ENCODE measurements at regions not wholly inside any gene's neighbourhood (a gene's known extent, or its start where the extent isn't known, plus 50 kb on each side); places are given as distances from the start of the nearest gene placed in this dataset.

DNA sequence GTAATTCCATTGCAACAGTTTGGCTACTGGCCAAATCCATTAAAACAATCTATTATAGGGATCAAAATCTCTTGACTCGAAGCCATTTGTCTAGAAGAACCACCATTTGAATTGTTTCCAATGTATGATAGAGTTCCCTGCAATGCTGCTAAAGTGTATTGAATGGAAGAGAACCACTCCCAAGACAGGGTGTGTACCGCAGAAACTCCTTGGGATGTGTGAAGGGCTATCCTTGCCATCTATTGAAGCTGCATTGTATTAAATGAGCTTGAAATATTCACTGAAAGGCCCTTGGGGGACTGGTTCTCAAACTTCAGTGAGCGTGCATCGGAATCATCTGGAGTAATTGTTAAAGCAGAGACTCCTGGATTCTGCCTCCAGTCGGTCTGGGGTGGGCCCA is 260.4 kb upstream of the MEIS1 start:
- Histone ChIP-seq H3K79me2 (ENCODE audit: insufficient read depth, low read length) (no peaks in the 10 kb centered on the region), H3K27ac (ENCODE audit: low read depth, low read length) (no peak overlapping the region), H4K20me1 (ENCODE audit: insufficient read depth, low read length) (no peaks in the 10 kb centered on the region), H3K36me3 (ENCODE audit: insufficient read depth, low read length) (no peaks in the 10 kb centered on the region), H3K9me3 (ENCODE audit: low read depth, low read length) (no peaks in the 10 kb centered on the region), H3K4me2 (ENCODE audit: insufficient read depth, low read length) (no peak overlapping the region), H3K27me3 (ENCODE audit: insufficient read depth, low read length) (no peaks in the 10 kb centered on the region), H2AFZ (ENCODE audit: low read length) (no peak overlapping the region), H3K4me1 (ENCODE audit: insufficient read depth, low read length) (no peaks in the 10 kb centered on the region), H3K4me3 (ENCODE audit: insufficient read depth, low read length) (no peak overlapping the region)
- TF ChIP-seq, protein P1, sequence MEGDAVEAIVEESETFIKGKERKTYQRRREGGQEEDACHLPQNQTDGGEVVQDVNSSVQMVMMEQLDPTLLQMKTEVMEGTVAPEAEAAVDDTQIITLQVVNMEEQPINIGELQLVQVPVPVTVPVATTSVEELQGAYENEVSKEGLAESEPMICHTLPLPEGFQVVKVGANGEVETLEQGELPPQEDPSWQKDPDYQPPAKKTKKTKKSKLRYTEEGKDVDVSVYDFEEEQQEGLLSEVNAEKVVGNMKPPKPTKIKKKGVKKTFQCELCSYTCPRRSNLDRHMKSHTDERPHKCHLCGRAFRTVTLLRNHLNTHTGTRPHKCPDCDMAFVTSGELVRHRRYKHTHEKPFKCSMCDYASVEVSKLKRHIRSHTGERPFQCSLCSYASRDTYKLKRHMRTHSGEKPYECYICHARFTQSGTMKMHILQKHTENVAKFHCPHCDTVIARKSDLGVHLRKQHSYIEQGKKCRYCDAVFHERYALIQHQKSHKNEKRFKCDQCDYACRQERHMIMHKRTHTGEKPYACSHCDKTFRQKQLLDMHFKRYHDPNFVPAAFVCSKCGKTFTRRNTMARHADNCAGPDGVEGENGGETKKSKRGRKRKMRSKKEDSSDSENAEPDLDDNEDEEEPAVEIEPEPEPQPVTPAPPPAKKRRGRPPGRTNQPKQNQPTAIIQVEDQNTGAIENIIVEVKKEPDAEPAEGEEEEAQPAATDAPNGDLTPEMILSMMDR (IDR thresholded peaks at IDR 0.05; ENCODE audit: extremely low read depth, low read depth, low read length), result no peak
- no peak for DNase-seq (ENCODE audit: insufficient read length, low spot score, missing footprints)

DNA sequence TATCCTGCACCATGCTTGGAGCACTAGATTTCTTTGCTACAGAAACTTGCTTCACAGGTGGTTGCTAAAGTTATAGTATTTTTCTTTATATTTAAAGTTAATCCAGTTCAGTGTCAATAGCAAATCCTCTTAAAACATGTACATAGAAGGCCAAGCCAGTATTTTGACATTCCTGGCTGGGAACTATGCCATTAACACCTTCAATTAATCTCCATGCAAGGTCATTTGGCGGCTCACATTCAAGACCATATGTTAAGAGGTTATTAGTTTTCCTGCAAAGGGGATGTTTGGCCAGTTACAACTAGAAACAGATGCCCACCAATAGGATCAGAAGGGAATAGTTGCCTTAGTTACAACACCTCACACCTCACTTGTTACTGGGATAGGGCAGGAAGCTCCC is 261.3 kb upstream of the MEIS1 start:
- Histone ChIP-seq H2AFZ (ENCODE audit: low read length) (no peak overlapping the region), H3K27me3 (ENCODE audit: insufficient read depth, low read length) (no peaks in the 10 kb centered on the region), H3K9me3 (ENCODE audit: low read depth, low read length) (no peaks in the 10 kb centered on the region), H3K4me2 (ENCODE audit: insufficient read depth, low read length) (no peak overlapping the region), H3K36me3 (ENCODE audit: insufficient read depth, low read length) (no peaks in the 10 kb centered on the region), H3K4me3 (ENCODE audit: insufficient read depth, low read length) (no peak overlapping the region), H3K4me1 (ENCODE audit: insufficient read depth, low read length) (no peaks in the 10 kb centered on the region), H4K20me1 (ENCODE audit: insufficient read depth, low read length) (no peaks in the 10 kb centered on the region), H3K27ac (ENCODE audit: low read depth, low read length) (no peak overlapping the region), H3K79me2 (ENCODE audit: insufficient read depth, low read length) (no peaks in the 10 kb centered on the region)
- TF ChIP-seq, protein P1 (IDR thresholded peaks at IDR 0.05; ENCODE audit: extremely low read depth, low read depth, low read length), result no peak
- DNase-seq (ENCODE audit: insufficient read length, low spot score, missing footprints), result no peak

DNA sequence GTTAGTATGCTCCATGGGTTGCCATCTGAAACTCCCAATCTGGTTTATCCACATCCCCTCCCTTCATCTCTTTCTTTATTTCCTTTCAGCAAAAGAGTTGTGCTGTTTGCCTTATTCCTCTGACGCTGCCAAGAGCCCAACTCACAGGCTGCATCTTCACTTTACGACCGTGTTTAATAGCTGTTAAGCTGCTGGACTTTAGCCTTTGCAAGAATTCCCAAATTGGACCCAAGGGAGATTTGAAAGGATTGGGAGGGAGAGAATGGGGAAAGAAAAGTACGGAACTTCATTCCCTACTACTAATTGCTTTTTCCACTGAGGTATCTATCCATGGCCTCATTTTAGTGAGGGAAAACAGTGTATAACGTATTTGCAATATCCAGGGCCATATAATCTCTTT is 263.4 kb upstream of the MEIS1 start:
- no peaks in the 10 kb centered on the region for H3K36me3 ChIP-seq (ENCODE audit: insufficient read depth, low read length)
- no peak overlapping the region for H3K4me2 ChIP-seq (ENCODE audit: insufficient read depth, low read length)
- H3K4me3 ChIP-seq (ENCODE audit: insufficient read depth, low read length), result no peak overlapping the region
- no peaks in the 10 kb centered on the region for H3K27me3 ChIP-seq (ENCODE audit: insufficient read depth, low read length)
- no peaks in the 10 kb centered on the region for H3K79me2 ChIP-seq (ENCODE audit: insufficient read depth, low read length)
- no peak for DNase-seq (ENCODE audit: insufficient read length, low spot score, missing footprints)
- no peaks in the 10 kb centered on the region for H3K9me3 ChIP-seq (ENCODE audit: low read depth, low read length)
- no peak overlapping the region for H3K27ac ChIP-seq (ENCODE audit: low read depth, low read length)
- no peak overlapping the region for H2AFZ ChIP-seq (ENCODE audit: low read length)
- no peaks in the 10 kb centered on the region for H4K20me1 ChIP-seq (ENCODE audit: insufficient read depth, low read length)
- H3K4me1 ChIP-seq (ENCODE audit: insufficient read depth, low read length), result no peaks in the 10 kb centered on the region
- TF ChIP-seq, protein P1 (IDR thresholded peaks at IDR 0.05; ENCODE audit: extremely low read depth, low read depth, low read length), result no peak

DNA sequence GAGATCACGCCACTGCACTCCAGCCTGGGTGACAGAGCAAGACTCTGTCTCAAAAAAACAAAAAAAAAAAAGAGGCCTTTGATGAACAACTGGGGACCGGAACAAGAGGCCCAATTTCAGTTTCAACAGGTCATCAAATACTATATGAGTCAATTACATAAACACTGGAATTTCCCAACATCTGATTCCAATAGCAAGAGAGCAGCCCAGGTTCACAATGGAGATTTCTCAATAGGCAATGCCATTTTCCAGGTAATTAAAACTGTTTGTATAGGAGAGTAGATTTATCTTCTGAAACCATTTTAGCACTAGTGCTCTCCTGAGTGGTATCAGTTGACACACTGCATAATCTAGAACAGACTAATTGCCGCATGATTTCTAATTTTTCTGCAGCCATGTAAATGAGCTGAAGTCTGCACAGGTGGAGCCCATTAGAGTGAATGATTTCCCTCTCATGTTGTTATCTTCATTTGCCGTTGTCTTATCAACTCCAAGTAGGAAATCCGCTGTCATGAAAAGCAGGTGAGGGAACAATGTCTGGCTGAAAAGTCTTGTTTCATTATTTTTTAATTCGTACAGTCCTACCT is 264.1 kb upstream of the MEIS1 start:
- Histone ChIP-seq H3K4me1 (ENCODE audit: insufficient read depth, low read length) (no peaks in the 10 kb centered on the region), H3K36me3 (ENCODE audit: insufficient read depth, low read length) (no peaks in the 10 kb centered on the region), H3K79me2 (ENCODE audit: insufficient read depth, low read length) (no peaks in the 10 kb centered on the region), H3K27ac (ENCODE audit: low read depth, low read length) (no peak overlapping the region), H3K4me3 (ENCODE audit: insufficient read depth, low read length) (no peak overlapping the region), H4K20me1 (ENCODE audit: insufficient read depth, low read length) (no peaks in the 10 kb centered on the region), H3K4me2 (ENCODE audit: insufficient read depth, low read length) (no peak overlapping the region), H2AFZ (ENCODE audit: low read length) (no peak overlapping the region), H3K9me3 (ENCODE audit: low read depth, low read length) (no peaks in the 10 kb centered on the region), H3K27me3 (ENCODE audit: insufficient read depth, low read length) (no peaks in the 10 kb centered on the region)
- no peak for DNase-seq (ENCODE audit: insufficient read length, low spot score, missing footprints)
- TF ChIP-seq, protein P1 (IDR thresholded peaks at IDR 0.05; ENCODE audit: extremely low read depth, low read depth, low read length), result no peak
